ENCODE measurements at regions not wholly inside any gene's neighbourhood (a gene's known extent, or its start where the extent isn't known, plus 50 kb on each side); places are given as distances from the start of the nearest gene placed in this dataset.

- Histone ChIP-seq H3K36me3 (ENCODE audit: control insufficient read depth in 4 of 4, insufficient read depth in 3 of 4, low read depth in 1 of 4, low read length in 3 of 4) (no peaks in the 10 kb centered on the region), H3K4me3 (ENCODE audit: low read depth in 1 of 3, low read length in 3 of 3) (no peak overlapping the region), H3K27me3 (ENCODE audit: control insufficient read depth in 4 of 4, insufficient read depth in 4 of 4, low read length in 3 of 4) (no peaks in the 10 kb centered on the region), H3K27ac (ENCODE audit: low read depth in 1 of 2, low read length in 2 of 2) (no peak overlapping the region), H3K4me1 (ENCODE audit: control insufficient read depth in 4 of 4, insufficient read depth in 4 of 4, low read length in 3 of 4) (no peaks in the 10 kb centered on the region), H3K9me3 (ENCODE audit: control insufficient read depth in 4 of 4, low read length in 3 of 4) (no peaks in the 10 kb centered on the region), H3K9ac (ENCODE audit: low read depth in 1 of 2, low read length in 2 of 2) (no peak overlapping the region)
- DNase-seq (ENCODE audit: low spot score) = no peak
- TF ChIP-seq JUND (IDR thresholded peaks at IDR 0.05) (no peak), GABPA (IDR thresholded peaks at IDR 0.05 in 1 of 2, conservative IDR thresholded peaks at IDR 0.05 in 1 of 2) (no peak), ZBTB33 (IDR thresholded peaks at IDR 0.05) (no peak), FOXA2 (IDR thresholded peaks at IDR 0.05) (no peak), YY1 (IDR thresholded peaks at IDR 0.05) (no peak), MAX (IDR thresholded peaks at IDR 0.05) (no peak), FOXA1 (IDR thresholded peaks at IDR 0.05) (no peak), SP1 (IDR thresholded peaks at IDR 0.05) (no peak), CTCF (IDR thresholded peaks at IDR 0.05; ENCODE audit: low read depth, low read length, missing input control) (no peak), RAD21 (IDR thresholded peaks at IDR 0.05) (no peak), ATF3 (IDR thresholded peaks at IDR 0.05) (no peak), NR2F2 (IDR thresholded peaks at IDR 0.05) (no peak), EGR1 (IDR thresholded peaks at IDR 0.05; ENCODE audit: low read depth in 2 of 2) (no peak), HNF4A (conservative IDR thresholded peaks at IDR 0.05) (no peak), HNF4G (IDR thresholded peaks at IDR 0.05) (no peak), TAF1 (conservative IDR thresholded peaks at IDR 0.05) (no peak), RXRA (IDR thresholded peaks at IDR 0.05) (no peak)
- TF ChIP-seq, protein P1, sequence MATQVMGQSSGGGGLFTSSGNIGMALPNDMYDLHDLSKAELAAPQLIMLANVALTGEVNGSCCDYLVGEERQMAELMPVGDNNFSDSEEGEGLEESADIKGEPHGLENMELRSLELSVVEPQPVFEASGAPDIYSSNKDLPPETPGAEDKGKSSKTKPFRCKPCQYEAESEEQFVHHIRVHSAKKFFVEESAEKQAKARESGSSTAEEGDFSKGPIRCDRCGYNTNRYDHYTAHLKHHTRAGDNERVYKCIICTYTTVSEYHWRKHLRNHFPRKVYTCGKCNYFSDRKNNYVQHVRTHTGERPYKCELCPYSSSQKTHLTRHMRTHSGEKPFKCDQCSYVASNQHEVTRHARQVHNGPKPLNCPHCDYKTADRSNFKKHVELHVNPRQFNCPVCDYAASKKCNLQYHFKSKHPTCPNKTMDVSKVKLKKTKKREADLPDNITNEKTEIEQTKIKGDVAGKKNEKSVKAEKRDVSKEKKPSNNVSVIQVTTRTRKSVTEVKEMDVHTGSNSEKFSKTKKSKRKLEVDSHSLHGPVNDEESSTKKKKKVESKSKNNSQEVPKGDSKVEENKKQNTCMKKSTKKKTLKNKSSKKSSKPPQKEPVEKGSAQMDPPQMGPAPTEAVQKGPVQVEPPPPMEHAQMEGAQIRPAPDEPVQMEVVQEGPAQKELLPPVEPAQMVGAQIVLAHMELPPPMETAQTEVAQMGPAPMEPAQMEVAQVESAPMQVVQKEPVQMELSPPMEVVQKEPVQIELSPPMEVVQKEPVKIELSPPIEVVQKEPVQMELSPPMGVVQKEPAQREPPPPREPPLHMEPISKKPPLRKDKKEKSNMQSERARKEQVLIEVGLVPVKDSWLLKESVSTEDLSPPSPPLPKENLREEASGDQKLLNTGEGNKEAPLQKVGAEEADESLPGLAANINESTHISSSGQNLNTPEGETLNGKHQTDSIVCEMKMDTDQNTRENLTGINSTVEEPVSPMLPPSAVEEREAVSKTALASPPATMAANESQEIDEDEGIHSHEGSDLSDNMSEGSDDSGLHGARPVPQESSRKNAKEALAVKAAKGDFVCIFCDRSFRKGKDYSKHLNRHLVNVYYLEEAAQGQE (IDR thresholded peaks at IDR 0.05) = no peak
Measured at GRCh38 chr3:181333394-181333793, 343.9 kb upstream of the DNAJC19 start.
